ENCODE measurements at regions not wholly inside any gene's neighbourhood (a gene's known extent, or its start where the extent isn't known, plus 50 kb on each side); places are given as distances from the start of the nearest gene placed in this dataset.
"Not testable (repeated sequence)": the region's sequence is repeated elsewhere in the genome, so short reads cannot be mapped to it uniquely, and the experiment has no call there.

- DNase-seq (ENCODE audit: low read depth, low spot score), result no peak
Observed at GRCh38 chr1:54474310-54475251, 68.4 kb upstream of the SSBP3 start.

- DNase-seq (ENCODE audit: low read depth, low spot score), result peak; percentile 91
Observed at GRCh38 chr1:54471588-54471987, 65.4 kb upstream of the SSBP3 start.

DNA sequence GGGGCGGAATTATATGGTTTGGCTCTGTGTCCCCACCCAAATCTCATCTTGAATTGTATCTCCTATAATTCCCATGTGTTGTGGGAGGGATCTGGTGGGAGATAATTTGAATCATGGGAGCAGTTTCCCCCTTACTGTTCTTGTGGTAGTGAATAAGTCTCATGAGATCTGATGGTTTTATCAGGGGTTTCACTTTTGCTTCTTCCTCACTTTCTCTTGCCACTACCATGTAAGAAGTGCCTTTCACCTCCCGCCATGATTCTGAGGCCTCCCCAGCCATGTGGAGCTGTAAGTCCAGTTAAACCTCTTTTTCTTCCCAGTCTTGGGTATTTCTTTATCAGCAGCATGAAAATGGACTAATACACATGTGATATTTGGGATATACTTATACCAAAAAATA is 63.2 kb upstream of the SSBP3 start:
- not testable (repeated sequence) for DNase-seq (ENCODE audit: low read depth, low spot score)

- not testable (repeated sequence) for DNase-seq (ENCODE audit: low read depth, low spot score)
Observed at GRCh38 chr1:54468288-54469084, 62.3 kb upstream of the SSBP3 start.

- DNase-seq (ENCODE audit: low read depth, low spot score), result no peak
Observed at GRCh38 chr1:54465351-54465811, 59.2 kb upstream of the SSBP3 start.

DNA sequence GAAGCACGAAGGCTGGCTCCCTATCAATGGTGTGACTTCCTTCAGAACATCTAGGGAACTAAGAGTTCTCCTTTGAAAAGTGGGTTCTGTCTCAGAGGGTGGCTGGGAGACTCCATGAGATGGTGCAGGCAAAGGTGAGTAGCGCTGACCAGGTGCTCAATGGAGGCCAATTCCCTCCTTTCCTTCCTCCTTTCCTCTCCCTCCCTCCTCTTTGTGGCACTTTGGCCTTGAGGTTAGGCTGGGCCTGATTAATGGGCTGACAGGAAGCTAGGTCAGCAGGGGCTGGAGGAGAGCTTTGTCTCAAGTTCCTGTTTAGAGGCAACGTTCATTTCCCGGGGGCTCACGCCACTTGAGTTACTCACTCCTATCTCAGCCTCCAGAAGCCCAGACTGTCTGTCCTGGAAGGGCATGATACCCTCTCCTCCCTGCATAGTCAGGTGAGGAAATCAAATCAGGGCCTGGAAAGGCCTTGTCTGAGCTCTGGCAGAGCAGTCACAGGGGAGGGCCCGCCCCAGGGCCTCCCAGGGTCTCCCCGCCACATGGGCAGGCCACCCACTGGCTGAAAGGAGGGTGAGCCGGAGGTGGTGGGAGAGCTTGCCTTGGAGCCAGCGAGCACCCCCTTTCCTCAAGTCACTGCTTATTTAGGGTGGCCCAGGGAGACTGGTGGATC is 58.4 kb upstream of the SSBP3 start:
- peak; percentile 65 for DNase-seq (ENCODE audit: low read depth, low spot score)

- no peak for DNase-seq (ENCODE audit: low read depth, low spot score)
Observed at GRCh38 chr1:54464031-54464476, 57.9 kb upstream of the SSBP3 start.

GRCh38 chr1:54463259-54464030 is 57.3 kb upstream of the SSBP3 start:
- DNase-seq (ENCODE audit: low read depth, low spot score), result no peak

GRCh38 chr1:54462597-54463258 is 56.5 kb upstream of the SSBP3 start:
- no peak for DNase-seq (ENCODE audit: low read depth, low spot score)

DNA sequence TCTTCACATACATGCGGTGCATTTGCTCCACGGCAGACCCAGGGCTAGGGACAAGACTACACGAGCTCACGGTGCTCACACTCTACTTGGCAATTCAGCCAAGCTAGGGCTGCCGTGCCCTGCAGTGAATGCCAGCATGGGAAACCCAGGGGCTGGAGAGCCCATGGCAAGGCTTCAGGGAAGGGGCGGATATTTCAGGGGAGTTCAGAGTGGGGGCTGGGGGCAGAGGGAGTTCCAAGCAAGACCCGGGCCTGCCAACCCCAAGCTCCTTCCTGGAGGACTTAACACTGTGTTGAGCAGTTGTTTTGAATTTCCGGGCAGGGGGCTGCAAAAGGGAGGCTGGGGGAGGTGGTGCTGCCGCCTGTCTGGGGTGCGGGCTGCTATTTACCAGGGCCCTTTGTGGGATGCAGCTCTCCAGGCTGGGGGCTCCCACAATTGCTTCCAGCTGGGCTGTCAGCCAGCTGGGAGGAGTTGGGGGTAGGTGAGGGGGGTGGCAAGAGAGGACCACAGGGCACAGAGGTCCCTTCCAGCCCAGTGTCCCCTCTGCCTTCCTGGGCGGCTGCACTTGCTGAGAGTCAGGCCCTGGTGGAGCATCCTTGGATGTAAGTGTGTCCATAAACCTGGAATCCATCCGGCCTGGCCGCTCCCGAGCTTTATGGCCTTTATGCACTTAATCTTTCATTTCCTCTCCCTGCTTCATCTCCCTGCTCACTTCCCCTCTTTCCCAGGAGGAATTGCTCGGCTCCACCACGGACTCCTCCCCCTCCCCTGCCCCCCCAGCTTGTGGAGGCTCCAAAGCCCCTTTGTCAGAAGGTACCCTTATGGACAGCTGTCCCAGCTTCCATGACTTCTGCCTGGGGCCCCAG is 55.8 kb upstream of the SSBP3 start:
- DNase-seq (ENCODE audit: low read depth, low spot score), result no peak

- no peak for DNase-seq (ENCODE audit: low read depth, low spot score)
Observed at GRCh38 chr1:54460861-54461387, 54.7 kb upstream of the SSBP3 start.

GRCh38 chr1:54460351-54460750 is 54.2 kb upstream of the SSBP3 start:
- no peak for DNase-seq (ENCODE audit: low read depth, low spot score)

DNA sequence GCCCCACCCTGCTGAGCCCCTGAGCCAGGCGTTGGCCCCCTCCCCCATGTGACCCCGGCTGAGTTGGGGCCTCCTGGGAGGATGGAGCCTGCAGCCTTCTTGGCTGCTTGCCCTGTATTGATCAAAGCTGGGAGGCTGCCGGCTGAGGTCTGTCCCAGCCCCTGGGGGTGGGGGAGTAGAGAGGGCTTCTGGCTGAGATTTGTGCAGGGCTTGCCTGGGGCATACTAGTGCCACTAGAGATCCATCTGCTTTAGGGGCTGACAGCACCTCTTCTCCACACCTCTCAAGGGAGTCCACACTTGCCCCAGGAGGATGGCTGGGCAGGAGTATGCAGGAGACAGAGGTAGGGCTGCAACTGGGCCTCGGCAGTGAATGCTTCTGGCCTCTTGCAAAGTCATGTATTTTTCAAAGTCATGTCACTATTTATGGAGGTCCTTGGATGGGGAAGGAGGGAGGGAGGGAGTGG is 53.6 kb upstream of the SSBP3 start:
- DNase-seq (ENCODE audit: low read depth, low spot score), result no peak

GRCh38 chr1:54459140-54459539 is 52.9 kb upstream of the SSBP3 start:
- no peak for DNase-seq (ENCODE audit: low read depth, low spot score)

- no peak for DNase-seq (ENCODE audit: low read depth, low spot score)
Observed at GRCh38 chr1:54456921-54457529, 50.8 kb upstream of the SSBP3 start.

GRCh38 chr1:54456361-54456760 is 50.2 kb upstream of the SSBP3 start:
- DNase-seq (ENCODE audit: low read depth, low spot score), result no peak

All from ELF-1 (cell line).